ENCODE measurements at regions not wholly inside any gene's neighbourhood (a gene's known extent, or its start where the extent isn't known, plus 50 kb on each side); places are given as distances from the start of the nearest gene placed in this dataset.

DNA sequence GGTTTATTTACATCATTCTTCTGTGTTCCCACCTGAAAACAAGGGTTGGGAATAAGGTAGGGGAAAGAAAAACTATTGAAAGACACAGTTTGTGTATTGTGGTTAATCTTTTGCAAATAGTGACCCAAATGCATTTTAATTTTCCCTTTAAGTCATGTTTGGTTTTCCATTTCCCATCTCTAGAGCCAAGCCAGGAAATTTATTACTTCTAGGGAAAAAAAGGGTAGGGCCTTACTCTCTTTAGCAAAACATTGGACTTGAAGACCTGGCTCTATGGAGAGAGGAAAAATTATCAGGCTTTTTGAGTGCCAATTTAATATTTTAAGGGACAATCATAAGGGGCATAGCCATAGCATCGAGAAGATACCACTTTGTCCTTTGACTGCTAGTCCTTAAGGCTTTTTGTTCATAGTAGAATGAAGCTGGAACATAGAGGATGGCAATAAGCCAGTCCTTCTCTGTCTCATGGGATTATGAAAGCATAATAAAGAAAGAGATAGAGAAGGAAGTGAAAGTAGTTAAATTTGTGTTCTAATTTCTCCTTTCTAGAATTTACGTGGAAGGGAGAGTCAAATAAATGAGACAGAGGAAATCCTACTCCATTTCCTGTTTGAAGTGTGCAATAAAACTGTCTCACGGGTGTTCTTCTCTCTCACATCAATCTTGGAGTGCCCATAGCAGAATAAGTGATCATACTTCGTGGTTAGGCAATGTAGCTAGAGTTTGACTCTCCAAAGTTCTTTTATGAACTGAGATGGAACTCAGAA lies 50.9 kb upstream of the PPFIA2 start:
- DNase-seq (ENCODE audit: low spot score), result no peak

DNA sequence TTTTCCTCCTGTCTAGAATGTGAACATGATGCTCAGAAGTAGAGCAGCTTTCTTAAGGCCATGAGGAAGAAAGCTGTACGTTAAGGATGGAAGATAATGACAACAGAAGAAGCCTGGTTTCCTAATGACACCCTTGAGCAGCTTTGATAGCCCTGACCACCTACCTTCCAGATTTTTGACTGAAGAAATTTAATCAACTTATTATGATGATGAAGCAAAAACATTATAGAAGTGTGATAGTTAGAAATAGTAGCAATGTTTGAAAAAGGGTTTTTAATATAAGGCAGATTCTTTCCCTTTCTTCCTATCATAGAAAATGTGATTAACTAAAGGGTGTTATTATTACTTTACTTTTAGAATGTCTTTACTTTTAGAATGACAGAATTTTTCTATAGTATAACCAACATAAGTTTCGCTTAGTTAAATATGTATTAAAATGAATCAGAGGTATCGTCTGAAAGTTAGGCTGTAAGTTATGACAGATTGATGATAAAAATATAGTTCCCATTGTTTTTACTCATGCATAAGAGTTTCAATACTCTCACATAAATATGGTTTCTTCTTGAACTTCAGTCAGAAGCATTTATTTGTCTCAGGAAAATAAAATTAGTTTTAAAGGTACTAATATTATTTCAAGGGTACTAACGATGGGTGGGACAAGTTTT lies 50.1 kb upstream of the PPFIA2 start:
- DNase-seq (ENCODE audit: low spot score), result no peak

Measured in cerebellar cortex (tissue), 1 donor.